Vagina (tissue), 2 donors: ENCODE measurements at regions not wholly inside any gene's neighbourhood (a gene's known extent, or its start where the extent isn't known, plus 50 kb on each side); places are given as distances from the start of the nearest gene placed in this dataset.

Source experiments
- DNase-seq, 2 donors: peaks; one replicate each; pipeline ENCODE4 v3.0.0-alpha.2; 2017; ENCODE audit errors: extremely low spot score in 2 of 2
- H3K27ac ChIP-seq: fragments of 200-600 bp; sonication (generic); one replicate; pipeline ENCODE4 v1.5.1; 2019
- H3K27me3 ChIP-seq: fragments of 200-600 bp; sonication (generic); one replicate; pipeline ENCODE4 v1.5.1; 2019
- H3K36me3 ChIP-seq, 2 donors: fragments of 200-600 bp; sonication (generic); one replicate each; pipeline ENCODE4 v1.5.1; 2017 to 2019
- H3K4me1 ChIP-seq: fragments of 200-600 bp; sonication (generic); one replicate; pipeline ENCODE4 v1.5.1; 2019
- H3K4me3 ChIP-seq, 2 donors: fragments of 200-600 bp; sonication (generic); 1 replicate in 1 of 2; 2 replicates in 1 of 2; pipeline ENCODE4 v1.5.1; 2016 to 2019
- H3K9me3 ChIP-seq: fragments of 200-600 bp; sonication (generic); one replicate; pipeline ENCODE4 v1.5.1; 2019
- POLR2A ChIP-seq, 2 donors: fragments of 450-650 bp; IDR thresholded peaks; one replicate each; pipeline ENCODE4 v1.6.1; 2017; ENCODE audit warnings: antibody characterized with exemption in 2 of 2, mild to moderate bottlenecking in 2 of 2, moderate library complexity in 2 of 2
- POLR2AphosphoS5 ChIP-seq, 2 donors: sonication (generic); formaldehyde crosslinking; IDR thresholded peaks; one replicate each; pipeline ENCODE4 v1.9.0; 2017; ENCODE audit warnings: antibody characterized with exemption in 2 of 2, mild to moderate bottlenecking in 2 of 2, low read depth in 1 of 2; ENCODE audit not compliant: insufficient read depth in 1 of 2
- intact Hi-C: fragments of 100-400 bp; cut with DNase I; formaldehyde crosslinking; loops from one replicate; pipeline ENCODE4 v1.15.1; 2023
- TF ChIP-seq, protein P1 (sequence below), 3 experiments: fragments of 450-650 bp in 2 of 3; fragments of 200-600 bp in 1 of 3; sonication (generic) in 1 of 3; IDR thresholded peaks; one replicate each; pipeline ENCODE4 v1.5.1; 2017 to 2019; ENCODE audit warnings: antibody characterized with exemption in 3 of 3, mild to moderate bottlenecking in 2 of 3, moderate library complexity in 2 of 3

DNA sequence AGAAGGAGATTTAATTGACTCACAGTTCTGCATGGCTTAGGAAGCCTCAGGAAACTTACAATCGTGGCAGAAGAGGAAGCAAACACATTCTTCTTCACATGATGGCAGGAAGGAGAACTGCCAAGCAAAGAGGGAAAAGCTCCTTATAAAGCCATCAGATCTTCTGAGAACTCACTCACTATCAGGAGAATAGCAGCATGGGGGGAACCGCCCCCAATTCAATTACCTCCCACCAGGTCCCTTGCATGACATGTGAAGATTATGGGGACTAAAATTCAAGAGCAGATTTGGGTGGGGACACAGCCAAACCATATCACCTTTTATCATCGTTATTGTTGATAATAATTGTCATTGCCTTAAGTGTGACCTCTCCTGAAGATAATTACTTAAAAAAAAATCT is 197.9 kb upstream of the SLC14A2 start:
- no peak for TF ChIP-seq POLR2A (IDR thresholded peaks at IDR 0.05)
- no peak for TF ChIP-seq POLR2AphosphoS5 (IDR thresholded peaks at IDR 0.05; ENCODE audit: insufficient read depth in 1 of 2, low read depth in 1 of 2)
- TF ChIP-seq, protein P1, sequence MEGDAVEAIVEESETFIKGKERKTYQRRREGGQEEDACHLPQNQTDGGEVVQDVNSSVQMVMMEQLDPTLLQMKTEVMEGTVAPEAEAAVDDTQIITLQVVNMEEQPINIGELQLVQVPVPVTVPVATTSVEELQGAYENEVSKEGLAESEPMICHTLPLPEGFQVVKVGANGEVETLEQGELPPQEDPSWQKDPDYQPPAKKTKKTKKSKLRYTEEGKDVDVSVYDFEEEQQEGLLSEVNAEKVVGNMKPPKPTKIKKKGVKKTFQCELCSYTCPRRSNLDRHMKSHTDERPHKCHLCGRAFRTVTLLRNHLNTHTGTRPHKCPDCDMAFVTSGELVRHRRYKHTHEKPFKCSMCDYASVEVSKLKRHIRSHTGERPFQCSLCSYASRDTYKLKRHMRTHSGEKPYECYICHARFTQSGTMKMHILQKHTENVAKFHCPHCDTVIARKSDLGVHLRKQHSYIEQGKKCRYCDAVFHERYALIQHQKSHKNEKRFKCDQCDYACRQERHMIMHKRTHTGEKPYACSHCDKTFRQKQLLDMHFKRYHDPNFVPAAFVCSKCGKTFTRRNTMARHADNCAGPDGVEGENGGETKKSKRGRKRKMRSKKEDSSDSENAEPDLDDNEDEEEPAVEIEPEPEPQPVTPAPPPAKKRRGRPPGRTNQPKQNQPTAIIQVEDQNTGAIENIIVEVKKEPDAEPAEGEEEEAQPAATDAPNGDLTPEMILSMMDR (IDR thresholded peaks at IDR 0.05), result no peak
- intact Hi-C loops, result no loop called here
- Histone ChIP-seq H3K4me3 (no peak overlapping the region), H3K27me3 (no peaks in the 10 kb centered on the region), H3K27ac (no peak overlapping the region), H3K9me3 (no peaks in the 10 kb centered on the region), H3K36me3 (no peaks in the 10 kb centered on the region), H3K4me1 (peaks cover 7% of the 10 kb centered on the region)
- DNase-seq, result no peak

DNA sequence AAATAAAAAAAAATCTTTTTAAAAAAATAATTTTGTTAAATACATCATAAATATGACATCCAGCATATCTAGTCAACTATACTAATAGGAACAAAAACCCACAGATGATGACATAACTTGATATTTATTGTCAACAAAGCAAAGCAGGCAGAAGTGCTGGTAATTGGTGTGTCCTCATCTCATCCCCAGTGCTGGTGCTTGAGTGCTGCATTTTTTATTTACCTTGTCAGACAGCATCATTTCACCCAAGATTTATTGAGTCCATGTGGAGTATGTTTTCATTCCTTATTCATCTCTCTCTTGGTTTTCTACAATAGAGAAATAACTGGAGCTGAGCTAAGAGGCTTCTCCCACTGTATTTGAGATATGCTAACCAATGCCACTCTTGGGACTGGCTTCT is 191.6 kb upstream of the SLC14A2 start:
- intact Hi-C loops, result no loop called here
- H3K27ac ChIP-seq, result no peak overlapping the region

DNA sequence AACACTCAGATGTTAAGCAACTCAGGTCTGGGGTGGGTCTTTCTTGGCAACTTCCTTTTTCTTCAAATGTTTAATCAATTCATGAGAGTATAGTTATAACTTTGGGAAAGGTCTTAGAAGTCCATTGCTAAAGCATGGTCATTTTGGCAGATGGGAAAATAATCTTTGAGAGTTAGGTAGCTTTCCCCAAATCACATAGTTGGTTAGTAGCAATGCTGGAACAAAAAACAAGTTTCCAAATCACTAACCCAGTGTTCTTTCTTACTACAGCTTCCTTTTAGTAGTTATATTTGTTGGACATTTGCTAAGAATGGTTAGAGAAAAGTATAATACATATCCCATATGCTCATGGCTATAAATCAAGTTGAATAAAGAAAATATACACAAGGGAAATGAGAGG is 185.2 kb upstream of the SLC14A2 start:
- no peak for DNase-seq
- Histone ChIP-seq H3K27ac (no peak overlapping the region), H3K9me3 (no peaks in the 10 kb centered on the region), H3K36me3 (no peaks in the 10 kb centered on the region), H3K4me1 (no peaks in the 10 kb centered on the region), H3K4me3 (no peak overlapping the region), H3K27me3 (no peaks in the 10 kb centered on the region)
- TF ChIP-seq POLR2AphosphoS5 (IDR thresholded peaks at IDR 0.05; ENCODE audit: insufficient read depth in 1 of 2, low read depth in 1 of 2), result no peak
- TF ChIP-seq, protein P1 (IDR thresholded peaks at IDR 0.05), result no peak
- no peak for TF ChIP-seq POLR2A (IDR thresholded peaks at IDR 0.05)
- intact Hi-C loops, result no loop called here

More for the DNA sequence above, 191.6 kb upstream of the SLC14A2 start:
- Histone ChIP-seq H3K4me1 (no peaks in the 10 kb centered on the region), H3K36me3 (no peaks in the 10 kb centered on the region), H3K9me3 (no peaks in the 10 kb centered on the region), H3K27me3 (no peaks in the 10 kb centered on the region), H3K4me3 (no peak overlapping the region)
- TF ChIP-seq, protein P1 (IDR thresholded peaks at IDR 0.05), result no peak
- no peak for TF ChIP-seq POLR2AphosphoS5 (IDR thresholded peaks at IDR 0.05; ENCODE audit: insufficient read depth in 1 of 2, low read depth in 1 of 2)
- no peak for TF ChIP-seq POLR2A (IDR thresholded peaks at IDR 0.05)
- no peak for DNase-seq

DNA sequence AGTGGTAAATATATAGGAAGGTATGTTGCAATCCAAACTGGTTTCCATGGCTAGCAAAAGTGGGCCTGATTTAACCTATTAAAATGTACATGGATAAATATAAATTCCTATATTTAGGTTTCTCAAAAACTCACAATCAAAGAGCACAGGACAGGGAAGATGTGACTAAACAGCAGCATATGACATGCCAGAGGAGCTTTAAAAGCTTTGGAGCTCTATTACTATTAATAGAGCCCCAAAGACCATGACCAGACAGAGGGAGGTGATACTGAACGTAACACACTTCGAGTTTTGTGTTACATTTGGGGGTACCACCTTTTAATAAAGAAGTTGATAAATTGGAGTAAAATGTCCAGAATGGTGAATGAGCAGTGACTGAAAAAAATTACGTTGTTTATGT is 179.5 kb upstream of the SLC14A2 start:
- Histone ChIP-seq H3K27me3 (no peaks in the 10 kb centered on the region), H3K36me3 (no peaks in the 10 kb centered on the region), H3K4me3 (no peak overlapping the region), H3K9me3 (no peaks in the 10 kb centered on the region), H3K27ac (no peak overlapping the region), H3K4me1 (no peaks in the 10 kb centered on the region)
- TF ChIP-seq POLR2A (IDR thresholded peaks at IDR 0.05) (no peak), POLR2AphosphoS5 (IDR thresholded peaks at IDR 0.05; ENCODE audit: insufficient read depth in 1 of 2, low read depth in 1 of 2) (no peak)
- TF ChIP-seq, protein P1 (IDR thresholded peaks at IDR 0.05), result no peak
- intact Hi-C loops, result no loop called here
- no peak for DNase-seq

DNA sequence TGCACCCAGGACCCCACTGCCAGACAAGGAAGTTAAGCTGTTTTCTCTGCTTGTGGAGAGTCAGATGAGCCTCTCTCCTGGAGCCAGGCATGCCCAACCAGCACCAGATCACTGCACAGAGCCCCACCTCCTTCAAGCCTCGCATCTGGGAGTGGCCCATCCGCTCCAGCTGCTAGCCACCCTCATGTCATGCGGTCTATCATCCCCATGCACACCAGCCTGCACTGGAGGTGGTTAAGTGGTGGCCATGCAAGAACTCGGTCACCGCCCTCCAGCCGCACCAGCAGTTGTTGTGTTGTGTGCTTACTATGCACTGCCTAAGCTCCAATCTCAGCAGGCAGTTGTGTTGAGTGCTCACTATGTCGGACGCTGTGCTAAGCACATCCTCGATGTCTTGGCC is 177.9 kb upstream of the SLC14A2 start:
- no peaks in the 10 kb centered on the region for H3K36me3 ChIP-seq
- no peaks in the 10 kb centered on the region for H3K9me3 ChIP-seq
- H3K4me1 ChIP-seq, result no peaks in the 10 kb centered on the region
- DNase-seq, result no peak
- intact Hi-C loops, result no loop called here
- H3K27me3 ChIP-seq, result no peaks in the 10 kb centered on the region
- H3K4me3 ChIP-seq, result no peak overlapping the region
- TF ChIP-seq POLR2AphosphoS5 (IDR thresholded peaks at IDR 0.05; ENCODE audit: insufficient read depth in 1 of 2, low read depth in 1 of 2), result no peak
- no peak for TF ChIP-seq POLR2A (IDR thresholded peaks at IDR 0.05)
- TF ChIP-seq, protein P1 (IDR thresholded peaks at IDR 0.05), result no peak
- no peak overlapping the region for H3K27ac ChIP-seq
